Fibroblast of skin of back (primary cell): ENCODE measurements at regions not wholly inside any gene's neighbourhood (a gene's known extent, or its start where the extent isn't known, plus 50 kb on each side); places are given as distances from the start of the nearest gene placed in this dataset.

Source experiments
- DNase-seq: peaks from one replicate; pipeline ENCODE4 v3.0.0-alpha.2; 2013

DNA sequence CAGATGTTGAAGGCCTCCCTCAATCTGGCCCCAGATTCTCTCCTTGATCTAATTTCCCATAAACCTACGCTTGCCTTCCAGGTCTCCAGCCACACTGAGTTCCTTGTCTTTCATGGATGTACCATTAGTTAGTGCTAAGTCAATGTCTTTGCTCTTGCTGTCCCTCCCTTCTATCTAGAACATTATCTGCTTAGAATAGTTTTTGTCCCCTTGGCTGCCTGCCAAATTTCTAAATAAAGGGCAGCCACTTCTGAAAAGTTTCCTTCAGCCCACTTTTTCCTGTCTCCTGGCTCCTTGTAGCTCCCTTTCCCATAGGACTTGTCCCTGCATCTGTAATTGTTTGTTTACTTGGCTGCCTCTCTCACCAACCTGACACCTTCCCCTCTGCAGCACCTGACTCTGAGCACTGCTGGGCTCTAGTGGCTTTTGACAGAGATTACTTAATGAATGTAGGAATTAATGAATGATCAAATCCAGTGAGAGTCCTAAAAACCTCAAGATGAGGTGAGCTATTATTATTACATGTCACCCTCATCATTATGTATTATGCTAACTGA is 58.3 kb downstream of the CXCL12 start:
- no peak for DNase-seq

DNA sequence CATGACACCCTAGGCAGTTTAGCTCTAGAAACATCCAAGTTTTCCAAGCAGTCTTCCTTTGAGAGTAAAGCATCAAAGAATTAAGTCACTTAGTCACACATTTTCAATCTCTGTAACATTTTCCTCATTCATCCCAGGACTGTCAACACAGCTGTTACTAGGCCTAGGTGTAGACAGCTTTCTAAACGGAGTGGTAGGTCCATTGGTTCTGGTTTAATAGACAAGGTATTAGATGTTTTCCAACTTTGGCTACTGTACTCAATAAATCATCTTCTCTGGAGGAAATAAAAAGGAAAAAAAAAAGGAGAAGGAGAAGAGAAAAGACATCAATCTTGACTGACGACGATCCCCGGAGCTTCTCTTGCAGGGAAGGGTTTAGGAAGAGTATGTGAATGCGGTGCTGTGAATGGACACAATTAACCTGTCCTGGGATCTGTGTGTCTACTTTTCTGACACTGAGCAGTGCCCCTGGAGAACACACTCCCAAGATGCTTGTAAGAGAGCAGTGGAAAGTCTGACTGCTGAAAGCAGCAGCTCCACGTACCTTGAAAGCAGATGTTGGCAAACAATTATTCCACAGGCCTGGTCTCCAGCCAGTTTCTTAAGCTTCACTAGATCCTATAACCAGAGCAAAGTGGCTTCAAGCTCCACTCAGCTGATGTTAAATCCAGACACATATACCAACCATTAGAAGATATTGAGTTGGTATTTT is 59.1 kb downstream of the CXCL12 start:
- no peak for DNase-seq

DNA sequence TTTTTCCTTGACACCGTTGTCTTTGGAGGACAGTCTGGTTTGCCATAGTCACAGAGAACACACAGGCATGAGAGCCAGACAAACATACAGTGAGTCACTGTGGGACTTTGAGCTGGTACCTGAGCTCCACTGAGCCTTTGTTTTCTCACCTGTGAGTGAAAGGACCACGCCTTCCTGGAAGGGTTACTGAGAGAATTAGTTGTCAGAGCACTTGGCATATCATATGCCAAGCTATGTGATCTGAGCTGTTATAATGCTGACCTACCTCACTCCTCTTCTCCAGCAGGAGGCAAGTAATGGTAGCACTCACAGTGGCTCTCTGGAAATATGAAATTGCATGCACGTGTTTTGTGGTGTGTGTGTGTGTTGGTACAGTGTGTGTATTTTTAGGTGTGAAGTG is 59.7 kb downstream of the CXCL12 start:
- no peak for DNase-seq

DNA sequence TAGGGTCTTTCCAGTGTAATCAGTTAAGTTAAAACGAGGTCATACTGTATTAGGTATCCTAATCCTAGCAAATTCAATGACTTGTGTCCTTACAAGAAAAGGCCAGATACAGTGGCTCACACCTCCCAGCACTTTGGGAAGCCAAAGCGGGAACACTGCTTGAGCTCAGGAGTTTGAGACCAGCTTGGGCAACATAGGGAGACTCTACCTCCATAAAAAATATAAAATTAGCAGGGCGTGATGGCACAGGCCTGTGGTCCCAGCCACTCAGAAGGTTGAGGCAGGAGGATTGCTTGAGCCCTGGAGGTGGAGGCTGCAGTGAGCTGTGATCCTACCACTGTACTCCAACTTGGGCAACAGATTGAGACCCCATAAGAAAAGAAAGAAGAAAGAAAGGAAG is 61.1 kb downstream of the CXCL12 start:
- no peak for DNase-seq

DNA sequence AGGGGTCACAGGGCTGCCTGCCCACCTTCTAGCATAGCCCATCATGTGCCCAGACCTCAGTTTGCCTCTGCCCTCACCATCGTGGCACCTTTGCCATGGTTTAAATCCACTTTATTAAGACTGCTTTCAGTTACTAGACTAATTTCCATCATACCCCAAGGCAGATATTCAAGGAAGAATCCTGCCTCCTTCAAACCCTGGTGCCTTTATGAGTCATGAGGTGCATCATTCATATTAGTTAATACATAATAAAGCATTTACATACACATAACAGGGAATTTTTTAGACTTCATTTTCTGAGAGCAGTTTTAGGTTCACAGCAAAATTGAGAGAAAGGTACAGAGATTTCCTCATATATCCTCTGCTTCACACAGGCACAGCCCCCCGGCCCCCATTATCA is 62.8 kb downstream of the CXCL12 start:
- DNase-seq, result no peak

DNA sequence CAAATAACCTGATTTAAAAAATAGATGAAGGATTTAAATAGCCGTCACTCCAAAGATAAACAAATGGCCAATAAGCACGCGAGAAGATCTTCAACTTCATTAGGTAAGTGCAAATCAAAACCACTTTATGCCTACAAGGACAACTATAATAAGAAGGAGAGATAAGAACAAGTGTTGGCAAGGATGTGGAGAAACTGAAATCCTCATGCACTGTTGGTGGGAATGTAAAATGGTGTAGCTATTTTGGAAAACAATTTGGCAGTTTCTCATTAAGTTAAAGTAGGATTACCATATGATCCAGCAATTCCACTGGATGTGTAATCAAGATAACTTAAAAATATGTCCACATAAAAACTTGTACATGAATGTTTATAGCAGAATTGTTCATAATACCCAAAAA is 64.1 kb downstream of the CXCL12 start:
- DNase-seq, result no peak

DNA sequence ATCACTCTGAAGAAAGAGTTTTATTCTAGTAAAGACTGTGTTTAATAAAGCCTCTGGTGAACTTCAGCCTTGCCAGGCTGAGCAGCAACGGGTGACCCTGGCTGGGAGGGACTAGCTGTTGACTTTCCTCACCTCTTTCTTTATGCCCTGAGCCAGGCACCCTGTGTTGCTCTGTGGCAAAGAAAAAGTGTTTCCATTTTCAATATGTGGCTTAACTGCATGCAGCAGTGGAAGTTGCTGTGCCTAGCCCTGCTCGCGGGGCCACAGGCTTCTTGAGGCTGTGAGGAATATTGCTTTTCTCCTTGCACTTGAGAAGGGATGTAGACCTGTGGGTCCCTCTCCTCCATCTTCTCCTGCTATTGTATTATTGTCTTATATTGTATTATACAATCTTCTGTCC is 67.0 kb downstream of the CXCL12 start:
- no peak for DNase-seq

DNA sequence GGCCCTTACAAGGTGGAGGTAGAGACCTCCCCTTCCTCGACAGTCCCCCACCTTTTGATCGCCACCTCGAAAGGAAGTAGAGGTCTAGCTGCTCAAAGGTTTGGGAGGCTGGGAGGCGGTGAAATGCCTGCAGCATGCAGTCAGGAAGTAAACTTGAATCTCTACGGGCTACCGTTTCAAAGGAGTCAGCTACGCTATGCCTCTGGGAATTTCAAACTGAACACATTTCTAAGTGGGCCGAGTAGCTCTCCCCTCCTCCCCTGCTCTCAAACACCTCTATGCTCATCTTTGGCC is 68.0 kb downstream of the CXCL12 start:
- no peak for DNase-seq

DNA sequence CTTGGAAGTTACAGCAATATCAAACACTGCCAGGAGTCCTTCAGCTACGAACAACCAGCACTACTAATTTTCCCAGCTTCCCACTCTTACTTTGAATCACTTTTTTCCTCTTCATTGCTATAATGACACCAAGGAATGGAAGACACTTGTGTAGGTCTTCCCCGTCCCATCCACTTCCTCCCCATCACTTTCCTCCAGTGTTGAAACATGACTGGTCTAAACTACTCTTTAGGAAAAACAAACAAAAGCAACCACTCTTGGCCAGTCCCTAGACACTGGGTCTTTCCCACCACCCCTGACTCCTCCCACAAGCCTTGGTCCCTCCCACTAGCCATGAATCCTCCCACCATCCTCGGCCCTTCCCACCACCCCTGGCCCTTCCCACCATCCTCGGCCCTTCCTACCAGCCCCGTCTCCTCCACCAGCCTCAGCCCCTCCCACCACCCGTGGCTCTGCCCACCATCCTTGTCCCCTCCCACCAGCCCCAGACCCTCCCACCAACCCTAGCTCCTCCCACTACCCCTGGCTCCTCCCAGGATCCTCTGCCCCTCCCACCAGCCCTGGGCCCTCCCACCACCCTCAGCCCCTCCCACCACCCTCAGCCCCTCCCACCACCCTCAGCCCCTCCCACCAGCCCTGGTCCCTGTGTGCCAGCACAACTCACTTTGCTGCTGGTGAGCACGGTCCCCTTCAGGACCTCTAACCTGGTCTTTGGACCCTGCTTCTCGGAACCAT is 68.5 kb downstream of the CXCL12 start:
- no peak for DNase-seq

DNA sequence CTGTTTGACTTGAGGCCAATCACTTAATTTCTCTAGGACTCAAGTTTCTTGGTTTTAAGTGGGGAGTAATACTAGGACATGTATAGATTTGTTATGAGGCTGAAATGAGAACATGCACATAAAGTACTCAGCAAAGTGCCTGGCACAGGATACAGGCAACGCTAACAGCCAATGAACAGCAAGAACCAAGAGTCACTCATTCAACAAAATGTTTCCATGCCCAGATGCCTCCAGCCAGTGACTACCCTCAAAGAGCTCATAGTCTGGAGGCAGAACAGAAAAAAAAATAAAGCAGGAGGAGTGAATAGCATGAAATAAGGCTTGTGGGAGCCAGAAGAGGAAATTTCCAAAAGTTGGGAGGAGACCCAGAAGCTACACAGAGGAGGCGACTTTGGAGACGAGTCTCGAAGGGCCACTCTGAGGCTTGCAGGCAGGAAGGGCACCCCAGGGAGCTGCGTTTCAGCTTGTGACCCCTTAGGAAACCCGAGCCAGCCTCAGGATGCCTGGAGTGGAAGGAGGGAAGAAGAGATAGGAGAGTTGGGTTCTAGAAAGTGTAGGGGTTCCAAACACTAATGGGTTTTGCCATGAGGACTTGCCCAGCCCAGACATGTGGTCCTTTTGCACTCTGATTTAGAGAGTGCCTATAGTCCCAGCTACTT is 70.0 kb downstream of the CXCL12 start:
- DNase-seq, result no peak

DNA sequence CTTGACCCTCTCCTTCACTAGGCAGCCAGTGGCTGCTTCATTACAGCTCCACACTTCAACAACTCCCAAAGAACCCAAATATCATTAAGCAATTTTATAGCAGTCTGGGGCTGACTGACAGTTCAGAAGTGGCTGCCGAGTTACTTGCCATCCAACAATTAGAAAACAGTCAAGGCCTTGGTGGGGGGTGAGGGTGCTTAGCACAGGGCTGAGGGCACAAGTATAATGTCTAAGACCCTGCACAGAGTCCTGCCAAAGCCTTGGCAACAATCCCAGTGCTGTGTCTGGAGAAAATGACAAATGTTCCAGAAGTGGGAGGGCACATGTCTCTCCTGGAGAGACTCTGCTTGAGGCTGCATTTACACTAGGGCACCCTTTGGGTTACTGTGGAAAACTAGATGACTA is 71.1 kb downstream of the CXCL12 start:
- DNase-seq, result no peak

DNA sequence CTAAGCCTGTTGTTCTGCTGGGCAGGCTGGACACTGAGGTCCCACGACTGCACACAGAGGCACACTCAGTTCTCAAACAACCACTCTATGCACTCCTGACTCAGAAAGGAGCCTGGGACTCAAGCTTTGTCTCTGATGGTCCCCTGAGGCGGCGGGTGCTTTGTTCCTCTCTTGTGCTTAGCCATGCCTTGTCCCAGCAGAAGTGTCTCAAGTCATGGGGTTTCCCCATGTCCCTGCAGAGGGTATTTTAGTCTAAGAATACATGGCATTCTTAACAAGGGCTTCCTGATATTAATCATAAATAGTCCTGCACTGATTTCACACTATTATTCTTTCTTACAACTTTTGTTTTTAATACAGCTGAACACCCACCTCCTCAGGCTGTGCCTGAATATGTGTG is 72.5 kb downstream of the CXCL12 start:
- peak; percentile 38 for DNase-seq

DNA sequence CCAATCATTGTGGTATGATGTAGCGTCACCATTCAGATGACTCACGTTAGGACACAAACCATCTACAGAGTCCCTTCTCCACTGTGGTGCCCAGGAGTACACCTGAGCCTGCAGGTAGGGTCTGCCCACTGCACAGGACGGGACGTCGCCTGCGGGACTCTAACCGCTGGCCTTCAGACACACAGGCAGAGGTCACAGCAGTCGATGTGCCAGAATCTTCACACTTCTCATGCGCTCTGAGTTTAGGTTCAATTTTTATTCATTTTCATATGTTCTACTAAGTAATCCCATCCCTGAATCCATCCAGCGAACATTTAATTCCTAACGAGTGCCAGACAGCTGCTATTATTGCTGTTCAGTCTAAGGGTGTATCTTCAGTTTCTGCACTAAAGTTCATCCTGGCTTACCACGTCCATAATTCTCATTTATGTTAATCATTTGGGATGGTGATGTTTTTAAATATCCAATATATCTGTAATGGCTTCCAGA is 73.3 kb downstream of the CXCL12 start:
- DNase-seq, result no peak

DNA sequence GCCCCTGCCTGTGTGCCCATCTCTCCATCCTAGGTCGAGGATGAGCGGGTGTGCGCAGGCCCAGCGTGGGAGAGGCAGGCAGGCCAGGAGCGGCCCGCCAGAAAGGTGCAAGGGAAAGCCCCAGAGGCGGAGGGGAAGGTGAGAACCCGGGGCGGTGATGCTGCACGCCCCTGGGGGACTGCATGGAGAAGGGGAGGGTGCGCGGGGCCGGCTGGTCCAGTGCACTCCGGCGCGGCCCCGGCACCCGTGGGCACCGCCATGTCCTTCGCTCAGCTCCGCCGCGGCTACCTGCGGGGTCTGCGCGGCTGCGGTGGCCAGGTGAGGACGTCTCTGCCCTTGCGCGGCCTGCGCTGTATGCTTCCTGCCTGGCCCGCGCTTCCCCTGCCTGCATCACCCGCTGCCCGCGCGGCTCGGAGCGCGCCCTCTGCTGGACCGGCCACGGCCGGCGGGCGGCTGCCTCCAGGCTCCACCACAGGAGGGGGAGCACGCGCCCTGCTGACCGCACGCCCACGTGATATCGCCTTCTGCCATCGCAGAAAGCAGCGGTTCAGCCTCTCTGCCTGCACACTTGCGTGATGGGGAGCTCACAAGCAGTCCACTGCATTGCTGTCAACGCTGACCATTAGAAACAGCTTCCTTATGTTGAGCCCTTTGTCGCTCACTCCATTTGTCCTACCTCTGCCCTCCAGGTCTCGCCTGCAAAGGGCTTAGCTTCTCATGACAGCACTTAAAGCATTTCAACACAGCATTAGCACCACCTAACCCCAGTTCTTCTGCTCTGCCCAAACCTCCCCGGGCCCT is 73.9 kb downstream of the CXCL12 start:
- DNase-seq, result peak; percentile 69

DNA sequence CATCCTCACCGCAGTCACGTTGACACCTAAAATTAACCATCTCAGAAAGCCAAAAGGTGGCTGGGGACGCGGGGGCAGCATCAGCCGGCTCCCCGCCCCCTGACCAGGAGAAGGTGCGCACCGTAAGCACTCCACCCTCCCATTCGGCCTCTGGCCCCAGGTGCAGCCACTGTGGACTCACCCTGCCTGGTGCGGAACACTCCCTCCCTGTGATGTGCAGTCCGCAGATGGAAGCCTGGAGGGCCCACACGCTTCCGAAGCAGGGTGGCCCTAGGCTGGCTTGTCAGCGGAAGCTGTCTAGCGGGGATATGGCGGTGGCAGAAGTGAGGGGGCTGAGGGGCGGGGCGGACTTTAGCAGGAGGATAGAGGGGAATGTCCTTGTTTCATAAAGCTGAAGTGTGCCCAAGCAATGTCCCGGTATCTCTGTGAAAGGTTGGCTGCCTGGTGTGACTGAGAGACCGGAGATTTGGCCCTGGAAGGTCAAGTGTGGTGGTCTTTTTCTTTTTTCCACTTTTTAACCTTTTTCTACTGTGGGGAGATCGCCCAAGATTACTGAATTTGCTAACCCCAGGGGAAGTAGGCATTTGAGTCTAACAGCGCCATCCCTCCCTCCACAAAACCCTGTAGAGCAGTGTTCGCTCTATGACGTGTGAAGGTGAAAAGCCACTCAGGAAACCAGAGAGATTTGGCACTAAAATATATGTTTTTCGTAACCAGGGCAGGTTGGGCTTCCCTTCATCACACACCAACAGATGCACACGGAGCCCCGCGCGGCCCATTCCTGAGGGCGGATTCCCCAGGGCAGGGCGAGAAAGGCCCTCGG is 74.7 kb downstream of the CXCL12 start:
- no peak for DNase-seq

DNA sequence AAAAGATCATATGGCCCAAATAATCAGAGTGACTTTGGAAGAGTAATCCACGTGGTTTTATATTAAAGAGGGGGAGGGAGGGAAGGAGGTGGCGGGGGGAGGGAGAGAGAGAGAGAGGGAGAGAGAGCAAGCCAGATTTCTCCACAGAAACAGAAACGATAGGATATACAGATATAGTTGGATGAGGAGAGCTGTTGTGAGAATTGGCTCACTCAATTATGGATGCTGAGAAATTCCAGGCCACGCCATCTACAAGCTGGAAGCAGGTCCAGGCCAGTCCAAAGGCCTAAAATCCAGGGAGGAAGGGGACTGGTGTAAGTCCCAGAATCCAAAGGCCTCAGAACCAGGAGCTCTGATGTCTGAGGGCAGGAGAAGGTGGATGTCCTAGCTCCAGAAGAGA is 75.5 kb downstream of the CXCL12 start:
- DNase-seq, result no peak

DNA sequence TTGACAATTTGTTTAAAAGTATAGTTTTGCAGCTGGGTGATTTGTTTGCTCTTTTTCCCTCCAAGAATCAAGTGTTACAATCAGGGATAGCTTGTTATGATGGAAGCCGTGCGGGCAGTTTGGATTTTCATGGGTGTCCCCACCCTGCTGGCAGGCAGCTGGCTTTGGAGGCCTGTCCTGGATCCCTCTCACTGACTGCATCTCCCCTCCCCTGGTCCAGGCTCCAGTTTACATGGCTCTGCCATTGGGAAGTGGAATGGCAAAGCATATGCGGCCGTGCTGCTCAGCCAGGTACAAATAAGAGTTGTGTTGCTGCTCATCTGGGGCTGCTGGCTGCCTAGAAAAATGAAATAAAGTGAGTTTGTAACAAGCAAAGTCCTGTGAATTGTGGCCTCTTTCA is 76.0 kb downstream of the CXCL12 start:
- no peak for DNase-seq

DNA sequence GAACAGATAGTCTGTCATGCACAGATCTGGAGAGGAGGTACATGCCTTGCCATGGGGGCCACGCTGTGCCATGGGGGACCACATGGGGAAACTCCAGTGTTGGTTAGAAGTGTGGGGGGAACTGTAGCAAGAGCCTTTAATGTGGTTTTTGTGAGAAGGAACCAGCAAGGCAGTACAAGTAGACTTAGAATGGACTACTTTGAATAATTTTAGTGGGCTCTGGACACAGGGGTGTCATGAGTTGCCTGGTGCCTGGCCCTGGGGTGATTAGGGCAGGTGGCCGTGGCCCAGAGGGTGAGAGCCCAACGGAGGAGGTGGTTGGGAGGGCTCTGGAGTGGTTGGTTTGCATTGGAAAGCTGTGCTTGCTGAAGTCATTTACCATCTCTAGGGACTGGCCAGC is 77.2 kb downstream of the CXCL12 start:
- no peak for DNase-seq

DNA sequence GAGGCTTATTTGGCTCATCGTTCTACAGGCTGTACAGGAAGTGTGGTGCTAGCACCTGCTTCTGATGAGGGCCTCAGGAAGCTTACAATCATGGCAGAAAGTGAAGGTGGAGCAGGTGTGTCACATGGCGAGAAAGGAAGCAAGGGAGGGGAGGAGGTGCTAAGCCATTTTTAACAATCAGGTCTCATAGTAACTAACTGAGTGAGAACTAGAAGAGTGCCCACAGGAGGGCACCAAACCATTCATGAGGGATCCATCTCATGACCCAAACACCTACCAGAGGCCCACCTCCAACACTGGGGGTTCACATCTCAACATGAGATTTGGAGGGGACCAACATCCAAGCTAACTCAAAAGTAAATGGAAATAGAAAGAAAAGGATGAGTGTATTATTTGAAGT is 78.1 kb downstream of the CXCL12 start:
- DNase-seq, result peak; percentile 21

DNA sequence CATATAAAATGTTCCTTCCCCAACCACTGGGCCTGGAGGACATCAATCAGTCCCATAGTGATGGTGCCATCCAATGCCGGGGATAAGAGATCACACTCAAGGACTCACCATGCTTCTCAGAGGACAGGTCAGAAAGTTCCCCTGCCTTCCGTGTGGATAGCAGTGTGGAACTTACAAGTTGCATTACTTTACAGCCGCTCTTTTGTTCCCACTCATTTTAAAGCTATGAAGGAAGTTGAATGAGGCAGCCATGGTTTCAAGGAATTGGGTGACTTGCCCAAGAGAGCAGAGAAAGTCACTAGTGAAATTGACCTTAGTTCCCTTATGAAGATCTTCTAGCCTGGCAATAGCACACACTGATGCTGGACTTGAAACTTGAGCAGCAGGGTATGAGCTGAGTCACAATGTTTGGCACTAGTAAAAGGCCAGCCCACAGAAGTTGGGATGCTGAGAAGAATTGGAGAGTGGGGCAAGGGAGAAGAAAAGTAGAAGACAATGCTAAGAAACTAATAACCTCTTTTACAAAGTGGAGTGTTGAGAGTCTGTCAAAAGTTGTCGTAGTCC is 78.7 kb downstream of the CXCL12 start:
- DNase-seq, result peak; percentile 74

DNA sequence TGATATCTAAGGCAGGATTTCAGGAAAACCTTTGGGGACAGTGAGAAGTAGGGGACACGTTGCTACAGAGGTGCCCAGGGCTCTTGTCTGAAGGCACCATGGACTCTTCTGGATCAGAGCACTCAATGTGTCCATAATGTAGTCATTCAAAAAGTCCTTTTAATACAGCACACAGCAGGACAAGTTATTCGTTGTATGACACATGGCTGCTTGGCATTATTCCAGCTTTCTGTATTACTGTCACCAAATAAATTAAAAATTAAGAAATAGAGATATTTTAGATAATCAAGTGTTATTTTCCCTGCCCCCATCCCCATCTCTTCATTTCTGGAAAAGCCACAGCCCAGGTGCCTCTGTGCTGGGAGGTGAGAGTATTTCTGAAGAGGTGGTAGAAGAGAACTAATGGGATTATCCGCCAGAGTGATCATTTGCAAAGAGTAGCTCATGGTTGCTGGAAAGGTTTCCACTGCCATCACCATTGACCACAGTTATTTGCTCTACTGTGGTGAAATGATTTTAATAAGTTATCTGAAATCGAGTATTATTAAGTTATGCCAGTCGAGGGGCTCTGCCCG is 83.0 kb downstream of the CXCL12 start:
- peak; percentile 35 for DNase-seq
